NCI-H748 (cell line): ENCODE measurements at regions not wholly inside any gene's neighbourhood (a gene's known extent, or its start where the extent isn't known, plus 50 kb on each side); places are given as distances from the start of the nearest gene placed in this dataset.
A peak's percentile ranks its signal among the peaks of the same experiment; 100 is the strongest.
"Not testable (repeated sequence)": the region's sequence is repeated elsewhere in the genome, so short reads cannot be mapped to it uniquely, and the experiment has no call there.

ENCODE experiments used
- DNase-seq: peaks from one replicate; lab custom pipeline; 2025; ENCODE audit not compliant: unreplicated experiment; lab: John Stamatoyannopoulos, UW

DNA sequence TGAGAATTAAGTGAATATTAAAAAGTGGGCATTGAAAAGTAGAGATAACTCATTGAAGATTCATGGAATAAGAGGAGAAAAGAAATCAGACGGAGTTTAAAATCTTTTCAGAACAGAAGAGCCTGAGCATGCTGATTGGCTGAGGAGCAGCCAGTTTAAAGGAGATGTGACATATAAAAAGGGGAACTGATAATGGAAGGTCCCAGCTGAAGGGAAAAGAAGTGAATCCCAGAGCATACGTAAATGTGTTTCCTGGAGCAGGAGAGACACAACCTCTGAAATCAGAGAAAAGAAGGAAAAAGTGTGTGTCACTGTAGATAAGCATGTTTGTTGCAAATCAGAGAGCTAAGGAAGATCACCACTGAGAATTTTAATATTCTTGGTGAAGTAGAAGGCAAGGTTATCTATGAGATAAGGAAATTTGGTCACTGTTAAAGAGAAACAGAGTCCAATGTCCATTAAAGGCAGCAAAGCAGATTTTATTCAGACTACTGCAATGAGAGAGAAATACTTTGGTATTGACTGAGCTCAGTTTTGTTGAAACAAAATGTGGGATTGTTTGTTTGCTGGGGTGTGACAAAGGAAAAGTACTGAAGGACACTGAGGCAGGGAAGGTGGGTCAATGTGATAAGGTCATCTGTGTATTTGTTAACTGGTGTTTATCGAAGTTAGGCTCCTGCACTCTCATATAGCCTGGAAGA lies 84.6 kb upstream of the WDR72 start:
- DNase-seq, result no peak

DNA sequence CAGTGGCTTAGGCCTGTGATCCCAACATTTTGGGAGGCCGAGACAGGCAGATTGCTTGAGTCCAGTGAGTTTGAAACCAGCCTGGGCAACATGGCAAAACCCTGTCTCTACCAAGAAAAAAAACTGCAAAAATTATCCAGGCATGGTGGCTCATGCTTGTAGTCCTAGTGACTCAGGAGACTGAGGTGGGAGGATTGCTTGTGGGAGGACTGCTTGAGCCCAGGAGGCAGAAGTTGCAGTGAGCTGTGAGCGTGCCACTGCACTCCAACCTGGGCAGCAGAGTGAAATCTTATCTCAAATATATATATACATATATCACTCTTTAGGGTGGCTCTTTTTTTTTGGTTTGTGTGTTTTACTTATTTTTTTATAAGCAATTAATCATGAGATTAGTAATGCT lies 83.7 kb upstream of the WDR72 start:
- no peak for DNase-seq

GRCh38 chr15:53841651-53842050 lies 82.2 kb upstream of the WDR72 start:
- peak; percentile 40 for DNase-seq

GRCh38 chr15:53840681-53841080 lies 81.2 kb upstream of the WDR72 start:
- DNase-seq, result no peak

GRCh38 chr15:53837263-53837662 lies 77.8 kb upstream of the WDR72 start:
- peak; percentile 91 for DNase-seq

DNA sequence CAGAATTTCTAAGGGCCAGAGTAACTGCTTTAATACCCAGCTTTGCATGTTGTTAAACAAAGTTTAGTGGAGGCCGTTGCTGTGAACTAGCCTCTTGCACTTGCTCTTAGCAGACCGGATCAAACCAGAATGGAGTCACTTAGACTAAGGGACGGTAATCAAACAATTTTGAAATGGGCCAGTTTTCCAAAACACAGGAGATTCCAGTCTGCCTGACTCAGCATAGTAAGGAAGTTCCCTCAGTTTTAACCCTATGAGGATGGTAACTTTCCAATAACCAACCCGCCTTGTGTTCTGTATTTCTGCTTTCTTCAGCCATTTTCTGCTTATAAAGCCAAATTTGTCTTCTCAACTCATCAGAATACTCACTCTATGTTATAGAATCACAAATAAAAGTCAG lies 77.2 kb upstream of the WDR72 start:
- peak; percentile 50 for DNase-seq

DNA sequence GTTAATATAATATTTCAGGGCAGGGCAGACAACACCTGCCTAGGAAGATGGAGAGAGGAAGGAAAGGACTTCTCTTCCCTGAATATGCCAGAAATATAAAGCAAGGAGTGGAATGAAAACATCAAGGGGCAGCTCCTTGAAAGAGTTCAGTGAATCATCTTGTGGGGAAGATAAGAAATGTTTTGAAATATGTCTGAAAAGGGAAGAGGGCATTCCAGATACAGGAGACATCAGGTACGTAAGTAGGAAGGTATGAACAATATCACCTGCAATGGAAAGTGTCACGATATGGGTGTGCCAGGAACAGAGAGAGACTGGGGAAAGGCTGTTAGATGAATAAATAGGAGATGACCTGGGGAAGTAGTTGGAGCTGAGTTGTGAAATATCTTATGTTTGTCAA lies 75.8 kb upstream of the WDR72 start:
- DNase-seq, result no peak

DNA sequence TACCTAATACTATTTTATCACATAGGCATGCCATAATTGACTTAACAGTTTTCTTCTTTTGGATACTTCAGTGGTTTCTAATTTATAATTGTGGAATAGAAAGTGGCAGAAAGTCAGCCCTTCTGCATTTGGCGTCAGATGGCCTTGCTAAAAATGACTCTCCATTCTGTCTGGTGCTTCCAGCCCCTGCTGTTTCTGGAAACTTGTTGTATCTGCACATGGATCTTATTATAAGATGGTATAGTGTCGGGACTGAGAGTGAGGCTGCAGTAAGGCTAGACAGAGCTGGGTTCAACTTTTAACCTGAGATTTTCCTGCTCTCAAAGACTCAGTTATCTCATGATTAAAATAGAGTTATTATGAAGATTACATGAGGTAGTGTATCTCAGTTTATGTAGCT lies 74.8 kb upstream of the WDR72 start:
- DNase-seq, result no peak

GRCh38 chr15:53833134-53833624 lies 73.7 kb upstream of the WDR72 start:
- DNase-seq, result no peak

DNA sequence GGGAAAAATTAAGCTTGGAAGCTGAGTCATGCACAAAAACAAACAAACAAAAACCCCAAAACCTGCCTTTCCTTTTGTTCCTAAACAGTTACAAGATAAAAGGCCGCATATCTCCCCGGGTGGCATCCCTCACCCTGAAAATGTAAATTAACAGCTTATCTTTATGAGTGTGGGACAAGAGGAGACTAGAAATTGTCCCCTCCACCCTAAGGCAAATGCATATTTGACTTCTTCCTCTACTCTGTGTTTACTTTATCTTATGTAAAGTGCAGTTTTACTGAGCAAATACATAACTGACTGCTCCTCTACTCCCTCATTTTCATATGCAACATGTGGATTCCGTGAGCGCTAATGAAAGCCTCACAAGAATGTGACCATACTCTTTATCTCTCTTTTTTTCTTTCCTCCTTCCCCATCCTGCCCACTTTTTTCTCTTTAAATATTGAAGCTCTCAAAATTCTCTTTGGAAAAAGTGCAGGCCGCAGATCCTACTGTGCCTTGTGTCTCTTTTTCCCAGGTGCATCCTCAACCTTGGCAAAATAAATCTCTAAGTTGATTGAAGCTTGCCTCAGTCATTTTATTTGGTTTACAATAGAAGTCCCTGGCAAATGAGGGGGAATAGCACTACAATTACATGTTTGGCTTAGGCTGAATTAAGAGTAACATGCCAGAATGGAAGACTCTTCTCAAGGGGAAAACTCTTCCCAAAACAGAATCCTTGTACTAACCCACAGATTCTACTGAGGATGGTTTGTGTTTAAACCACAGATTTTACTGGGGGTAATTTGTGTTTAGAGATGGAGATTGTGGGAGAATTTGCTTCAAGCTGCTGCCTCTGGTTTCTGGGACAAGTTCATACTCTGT lies 72.7 kb upstream of the WDR72 start:
- peak; percentile 44 for DNase-seq

GRCh38 chr15:53830707-53831386 lies 71.4 kb upstream of the WDR72 start:
- DNase-seq, result no peak

GRCh38 chr15:53829923-53830459 lies 70.5 kb upstream of the WDR72 start:
- no peak for DNase-seq

- peak; percentile 20 for DNase-seq
Observed at GRCh38 chr15:53829471-53829870, 70.0 kb upstream of the WDR72 start.

- DNase-seq, result no peak
Observed at GRCh38 chr15:53827355-53827754, 67.9 kb upstream of the WDR72 start.

GRCh38 chr15:53811530-53811929 lies 52.1 kb upstream of the WDR72 start:
- peak; percentile 51 for DNase-seq

DNA sequence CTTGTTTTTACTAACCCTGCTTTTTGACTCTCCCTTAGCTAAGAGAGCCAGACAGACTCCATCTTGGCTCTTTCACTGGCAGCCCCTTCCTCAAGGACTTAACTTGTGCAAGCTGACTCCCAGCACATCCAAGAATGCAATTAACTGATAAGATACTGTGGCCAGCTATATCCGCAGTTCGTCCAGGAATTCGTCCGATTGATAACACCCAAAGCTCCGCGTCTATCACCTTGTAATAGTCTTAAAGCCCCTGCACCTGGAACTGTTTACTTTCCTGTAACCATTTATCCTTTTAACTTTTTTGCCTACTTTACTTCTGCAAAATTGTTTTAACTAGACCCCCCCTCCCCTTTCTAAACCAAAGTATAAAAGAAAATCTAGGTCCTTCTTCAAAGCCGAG lies 50.8 kb upstream of the WDR72 start:
- DNase-seq, result not testable (repeated sequence)
